ENCODE measurements at regions not wholly inside any gene's neighbourhood (a gene's known extent, or its start where the extent isn't known, plus 50 kb on each side); places are given as distances from the start of the nearest gene placed in this dataset.

DNA sequence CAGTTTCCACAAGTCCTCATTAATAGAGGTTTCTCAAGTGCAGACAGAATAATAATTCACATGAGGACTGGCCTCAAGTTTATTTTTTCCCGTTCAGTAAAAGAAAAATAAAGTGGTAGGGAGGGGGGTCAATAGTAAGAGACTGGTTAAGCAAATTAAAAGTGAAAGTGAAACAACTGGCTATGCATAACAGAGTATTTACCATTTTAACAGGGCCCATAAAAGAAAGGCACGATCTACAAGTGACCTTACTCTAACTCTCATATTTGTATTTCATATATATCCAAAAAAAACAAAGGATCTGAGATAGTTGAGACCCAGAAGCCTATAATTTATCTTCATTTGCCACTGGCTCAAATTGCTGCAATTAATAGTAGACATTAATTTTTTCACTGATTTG is 686.3 kb downstream of the NTRK3 start:
- TF ChIP-seq, protein P1, sequence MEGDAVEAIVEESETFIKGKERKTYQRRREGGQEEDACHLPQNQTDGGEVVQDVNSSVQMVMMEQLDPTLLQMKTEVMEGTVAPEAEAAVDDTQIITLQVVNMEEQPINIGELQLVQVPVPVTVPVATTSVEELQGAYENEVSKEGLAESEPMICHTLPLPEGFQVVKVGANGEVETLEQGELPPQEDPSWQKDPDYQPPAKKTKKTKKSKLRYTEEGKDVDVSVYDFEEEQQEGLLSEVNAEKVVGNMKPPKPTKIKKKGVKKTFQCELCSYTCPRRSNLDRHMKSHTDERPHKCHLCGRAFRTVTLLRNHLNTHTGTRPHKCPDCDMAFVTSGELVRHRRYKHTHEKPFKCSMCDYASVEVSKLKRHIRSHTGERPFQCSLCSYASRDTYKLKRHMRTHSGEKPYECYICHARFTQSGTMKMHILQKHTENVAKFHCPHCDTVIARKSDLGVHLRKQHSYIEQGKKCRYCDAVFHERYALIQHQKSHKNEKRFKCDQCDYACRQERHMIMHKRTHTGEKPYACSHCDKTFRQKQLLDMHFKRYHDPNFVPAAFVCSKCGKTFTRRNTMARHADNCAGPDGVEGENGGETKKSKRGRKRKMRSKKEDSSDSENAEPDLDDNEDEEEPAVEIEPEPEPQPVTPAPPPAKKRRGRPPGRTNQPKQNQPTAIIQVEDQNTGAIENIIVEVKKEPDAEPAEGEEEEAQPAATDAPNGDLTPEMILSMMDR (IDR thresholded peaks at IDR 0.05; ENCODE audit: borderline replicate concordance, extremely low read depth, low read length, poor library complexity, severe bottlenecking), result no peak
- TF ChIP-seq EZH2 (IDR thresholded peaks at IDR 0.05; ENCODE audit: borderline replicate concordance, low read depth, low read length, severe bottlenecking), result no peak
